Left ventricle myocardium inferior (tissue), 1 donor: ENCODE measurements at regions not wholly inside any gene's neighbourhood (a gene's known extent, or its start where the extent isn't known, plus 50 kb on each side); places are given as distances from the start of the nearest gene placed in this dataset.
"Not testable (repeated sequence)": the region's sequence is repeated elsewhere in the genome, so short reads cannot be mapped to it uniquely, and the experiment has no call there.

Experiments
- DNase-seq: peaks from one replicate; pipeline ENCODE4 v3.0.0-alpha.2; 2020
- H3K27ac ChIP-seq: fragments of 200-600 bp; replicated peaks from 2 replicates; pipeline ENCODE4 v1.8.0; 2021
- H3K27me3 ChIP-seq: fragments of 200-600 bp; 2 replicates; pipeline ENCODE4 v1.8.0; 2021; ENCODE audit warnings: low read depth
- H3K36me3 ChIP-seq: fragments of 200-600 bp; 2 replicates; pipeline ENCODE4 v1.8.0; 2021
- H3K4me1 ChIP-seq: fragments of 200-600 bp; 2 replicates; pipeline ENCODE4 v1.8.0; 2021
- H3K4me3 ChIP-seq: fragments of 200-600 bp; 2 replicates; pipeline ENCODE4 v1.8.0; 2021; ENCODE audit warnings: mild to moderate bottlenecking, moderate library complexity
- H3K9me3 ChIP-seq: fragments of 200-600 bp; replicated peaks from 2 replicates; pipeline ENCODE4 v1.8.0; 2021
- intact Hi-C: fragments of 100-400 bp; cut with micrococcal nuclease; formaldehyde crosslinking; loops from one replicate; pipeline ENCODE4 v1.11.0; 2022
- TF ChIP-seq, protein P1 (sequence below): fragments of 200-600 bp; IDR thresholded peaks from 2 replicates; pipeline ENCODE4 v1.8.0; 2021; ENCODE audit warnings: antibody characterized with exemption, mild to moderate bottlenecking, borderline replicate concordance
- donor health status: DM: no; HTN: yes; CAD: no; lungs with severe emphysema.

DNA sequence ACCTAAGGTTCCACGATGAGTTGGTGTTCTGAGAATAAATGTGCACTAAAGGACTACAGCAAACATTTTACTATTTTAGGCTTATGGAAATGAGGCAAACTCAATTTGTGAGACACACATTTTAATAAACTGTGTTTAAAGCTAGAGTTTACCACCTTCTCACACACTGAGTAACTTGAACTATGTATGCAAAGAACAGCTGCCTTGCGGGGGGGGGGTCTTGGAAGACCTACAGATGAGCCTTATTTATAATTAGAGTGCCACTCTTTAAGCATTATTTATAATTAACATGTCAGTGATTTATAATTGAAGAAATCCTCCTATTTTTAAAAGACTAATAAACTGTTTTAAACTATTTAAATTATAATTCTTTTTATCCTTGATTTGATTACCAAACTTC is 300.4 kb downstream of the DLEU7 start:
- DNase-seq = no peak
- H3K27me3 ChIP-seq = no peaks in the 10 kb centered on the region
- H3K4me3 ChIP-seq = no peak overlapping the region
- H3K9me3 ChIP-seq = peaks cover 13% of the 10 kb centered on the region
- H3K36me3 ChIP-seq = no peaks in the 10 kb centered on the region
- TF ChIP-seq, protein P1, sequence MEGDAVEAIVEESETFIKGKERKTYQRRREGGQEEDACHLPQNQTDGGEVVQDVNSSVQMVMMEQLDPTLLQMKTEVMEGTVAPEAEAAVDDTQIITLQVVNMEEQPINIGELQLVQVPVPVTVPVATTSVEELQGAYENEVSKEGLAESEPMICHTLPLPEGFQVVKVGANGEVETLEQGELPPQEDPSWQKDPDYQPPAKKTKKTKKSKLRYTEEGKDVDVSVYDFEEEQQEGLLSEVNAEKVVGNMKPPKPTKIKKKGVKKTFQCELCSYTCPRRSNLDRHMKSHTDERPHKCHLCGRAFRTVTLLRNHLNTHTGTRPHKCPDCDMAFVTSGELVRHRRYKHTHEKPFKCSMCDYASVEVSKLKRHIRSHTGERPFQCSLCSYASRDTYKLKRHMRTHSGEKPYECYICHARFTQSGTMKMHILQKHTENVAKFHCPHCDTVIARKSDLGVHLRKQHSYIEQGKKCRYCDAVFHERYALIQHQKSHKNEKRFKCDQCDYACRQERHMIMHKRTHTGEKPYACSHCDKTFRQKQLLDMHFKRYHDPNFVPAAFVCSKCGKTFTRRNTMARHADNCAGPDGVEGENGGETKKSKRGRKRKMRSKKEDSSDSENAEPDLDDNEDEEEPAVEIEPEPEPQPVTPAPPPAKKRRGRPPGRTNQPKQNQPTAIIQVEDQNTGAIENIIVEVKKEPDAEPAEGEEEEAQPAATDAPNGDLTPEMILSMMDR = no peak
- intact Hi-C loops = no loop called here
- peaks cover under 1% of the 10 kb centered on the region for H3K4me1 ChIP-seq
- no peak overlapping the region for H3K27ac ChIP-seq

DNA sequence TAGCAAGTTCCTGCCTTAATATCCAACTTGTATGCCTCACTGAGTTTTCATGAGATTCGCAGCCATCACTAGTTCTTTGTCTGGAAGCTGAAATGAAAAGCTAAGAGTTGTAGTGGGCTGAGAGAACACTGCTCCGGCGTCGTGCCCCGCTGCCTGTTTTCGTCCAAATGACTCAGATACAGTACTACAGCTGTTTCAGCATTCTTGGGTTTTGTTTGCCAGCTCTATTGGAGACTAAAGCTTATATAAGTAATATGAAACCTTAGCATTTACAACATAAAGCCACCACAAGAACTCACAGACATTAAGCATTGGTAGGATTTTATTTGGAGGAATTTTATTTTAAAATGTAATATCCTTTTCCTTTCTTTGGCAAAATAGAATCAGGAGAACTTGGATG is 299.7 kb downstream of the DLEU7 start:
- no peak overlapping the region for H3K4me3 ChIP-seq
- no peak for DNase-seq
- TF ChIP-seq, protein P1 = no peak
- intact Hi-C loops = no loop called here
- peaks cover 6% of the 10 kb centered on the region for H3K9me3 ChIP-seq
- H3K27ac ChIP-seq = no peak overlapping the region
- no peaks in the 10 kb centered on the region for H3K27me3 ChIP-seq
- H3K4me1 ChIP-seq = peaks cover 7% of the 10 kb centered on the region
- H3K36me3 ChIP-seq = no peaks in the 10 kb centered on the region

- Histone ChIP-seq H3K27ac (no peak overlapping the region), H3K4me3 (no peak overlapping the region), H3K27me3 (no peaks in the 10 kb centered on the region), H3K36me3 (no peaks in the 10 kb centered on the region), H3K9me3 (peaks cover 2% of the 10 kb centered on the region), H3K4me1 (peaks cover 11% of the 10 kb centered on the region)
- intact Hi-C loops = no loop called here
- TF ChIP-seq, protein P1 = no peak
- DNase-seq = no peak
Observed at GRCh38 chr13:50544211-50544610, 299.3 kb downstream of the DLEU7 start.

DNA sequence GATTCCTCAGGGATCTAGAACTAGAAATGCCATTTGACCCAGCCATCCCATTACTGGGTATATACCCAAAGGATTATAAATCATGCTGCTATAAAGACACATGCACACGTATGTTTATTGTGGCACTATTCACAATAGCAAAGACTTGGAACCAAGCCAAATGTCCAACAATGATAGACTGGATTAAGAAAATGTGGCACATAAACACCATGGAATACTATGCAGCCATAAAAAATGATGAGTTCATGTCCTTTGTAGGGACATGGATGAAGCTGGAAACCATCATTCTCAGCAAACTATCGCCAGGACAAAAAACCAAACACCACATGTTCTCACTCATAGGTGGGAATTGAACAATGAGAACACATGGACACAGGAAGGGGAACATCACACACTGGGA is 296.3 kb downstream of the DLEU7 start:
- H3K27me3 ChIP-seq, H3K36me3 ChIP-seq, H3K9me3 ChIP-seq, DNase-seq, intact Hi-C loops, H3K27ac ChIP-seq, H3K4me3 ChIP-seq: not testable (repeated sequence)
- peaks cover 16% of the 10 kb centered on the region for H3K4me1 ChIP-seq

GRCh38 chr13:50548586-50548985 is 294.9 kb downstream of the DLEU7 start:
- DNase-seq = no peak
- Histone ChIP-seq H3K4me3 (no peak overlapping the region), H3K27ac (no peak overlapping the region), H3K4me1 (peaks cover 16% of the 10 kb centered on the region), H3K36me3 (no peaks in the 10 kb centered on the region), H3K27me3 (no peaks in the 10 kb centered on the region), H3K9me3 (no peaks in the 10 kb centered on the region)
- intact Hi-C loops = no loop called here
- TF ChIP-seq, protein P1 = no peak

DNA sequence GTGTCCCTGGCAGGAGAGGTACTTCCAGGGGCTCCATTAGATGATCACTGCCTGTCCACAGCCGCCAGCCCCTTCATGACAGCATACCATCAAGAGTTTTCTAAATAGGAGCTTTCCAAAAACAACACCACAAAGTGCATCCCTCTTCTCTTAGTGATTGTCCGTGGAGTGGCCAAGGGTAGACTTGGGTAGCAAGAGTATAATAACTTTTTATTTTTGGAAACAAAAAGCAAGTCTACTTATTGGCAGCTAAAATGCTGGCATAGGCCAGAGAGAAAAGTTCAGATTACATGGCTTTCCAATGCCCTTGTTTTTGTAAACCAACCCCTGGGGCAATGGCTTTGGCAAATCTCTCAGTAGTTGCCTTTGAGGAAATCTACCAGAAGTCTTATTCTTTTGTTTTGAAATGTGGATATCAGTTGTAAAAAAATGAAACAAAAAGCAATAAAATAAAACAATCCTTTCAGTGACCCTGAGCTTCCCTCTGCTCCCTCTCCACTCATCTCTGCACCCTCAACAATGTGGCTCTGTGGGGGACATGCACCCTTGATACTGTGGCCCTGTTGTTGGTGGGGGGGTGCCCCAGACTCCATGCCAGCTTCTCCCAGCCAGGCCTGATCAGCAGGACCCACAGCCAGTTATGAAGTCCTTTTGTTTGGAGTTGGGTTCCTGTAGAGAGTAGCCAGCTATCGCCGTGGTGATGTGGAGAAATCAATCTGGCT is 294.1 kb downstream of the DLEU7 start:
- intact Hi-C loops = no loop called here
- Histone ChIP-seq H3K36me3 (no peaks in the 10 kb centered on the region), H3K4me3 (no peak overlapping the region), H3K4me1 (peaks cover 16% of the 10 kb centered on the region), H3K27me3 (no peaks in the 10 kb centered on the region), H3K9me3 (no peaks in the 10 kb centered on the region), H3K27ac (no peak overlapping the region)
- TF ChIP-seq, protein P1 = no peak
- DNase-seq = no peak
